GM12878 (cell line): ENCODE measurements at regions not wholly inside any gene's neighbourhood (a gene's known extent, or its start where the extent isn't known, plus 50 kb on each side); places are given as distances from the start of the nearest gene placed in this dataset.

Experiments
- ATAC-seq: fragments of 200-7000 bp; cut with Tn5 transposase; 3 replicates; pipeline ENCODE4 v1.9.1; 2020; ENCODE audit warnings: mild to moderate bottlenecking, moderate library complexity
- BruUV-seq: library from RNA; stranded (reverse); fragments of 400-500 nt; replicated peaks from 2 replicates; lab custom pipeline; 2021; lab: Mats Ljungman, UMichigan
- CTCF ChIA-PET: fragments of 300-600 bp; sonication (Branson Sonifier 250); formaldehyde crosslinking; extraction: SDS; loops from one replicate; lab custom pipeline; 2021; ENCODE audit warnings: inconsistent platforms; lab: Yijun Ruan, JAX
- POLR2A ChIA-PET: fragments of 350-600 bp; formaldehyde crosslinking; extraction: SDS; loops from one replicate; lab custom pipeline; 2021; ENCODE audit warnings: inconsistent platforms; lab: Charles Lee
- RAD21 ChIA-PET: fragments of 300-600 bp; sonication (Branson Sonifier 250); formaldehyde crosslinking; loops from one replicate; lab custom pipeline; 2023; ENCODE audit warnings: antibody characterized with exemption; ENCODE audit not compliant: unreplicated experiment; lab: Charles Lee
- SMC1A ChIA-PET: fragments of 300-600 bp; sonication (Branson Sonifier 250); formaldehyde crosslinking; loops from one replicate; lab custom pipeline; 2023; ENCODE audit not compliant: unreplicated experiment, uncharacterized antibody; lab: Charles Lee
- DNase-seq: peaks from one replicate; pipeline ENCODE4 v3.0.0-alpha.2; 2011; ENCODE audit warnings: low read depth, low spot score
- FAIRE-seq: peaks from 3 replicates; lab custom pipeline; 2011; peaks lifted over from hg19 to GRCh38; lab: Jason Lieb, UNC
- H2AFZ ChIP-seq: 2 replicates; pipeline ENCODE4 v1.6.0; 2011; ENCODE audit warnings: low read depth, low read length, control low read depth; ENCODE audit not compliant: control insufficient read depth
- H3K27ac ChIP-seq: 2 replicates; pipeline ENCODE4 v1.5.1; 2011; ENCODE audit warnings: control low read depth; ENCODE audit not compliant: control insufficient read depth, insufficient read depth
- H3K27me3 ChIP-seq, 2 experiments: replicated peaks in 1 of 2; 2 replicates each; pipeline versions ENCODE4 v1.6.0 to v1.6.1; 2011; ENCODE audit warnings: low read length in 1 of 2; ENCODE audit not compliant: control insufficient read depth in 2 of 2, insufficient read depth in 2 of 2
- H3K36me3 ChIP-seq, 2 experiments: 2 replicates each; pipeline ENCODE4 v1.5.1; 2011; ENCODE audit warnings: low read length in 1 of 2; ENCODE audit not compliant: control insufficient read depth in 2 of 2, insufficient read depth in 2 of 2
- H3K4me1 ChIP-seq: 2 replicates; pipeline ENCODE4 v1.6.1; 2011; ENCODE audit warnings: mild to moderate bottlenecking, low read length, moderate library complexity, mixed read lengths; ENCODE audit not compliant: control insufficient read depth, insufficient read depth
- H3K4me2 ChIP-seq: 2 replicates; pipeline ENCODE4 v1.6.0; 2011; ENCODE audit warnings: control low read depth; ENCODE audit not compliant: control insufficient read depth, insufficient read depth
- H3K4me3 ChIP-seq: fragments of 200-600 bp; sonication (generic); 2 replicates; pipeline ENCODE4 v1.5.1; 2016
- H3K79me2 ChIP-seq: 2 replicates; pipeline ENCODE4 v1.6.0; 2011; ENCODE audit warnings: low read length; ENCODE audit not compliant: control insufficient read depth, insufficient read depth
- H3K9ac ChIP-seq: 2 replicates; pipeline ENCODE4 v1.8.0; 2011; ENCODE audit warnings: low read length, control low read depth, mixed read lengths; ENCODE audit not compliant: control insufficient read depth, insufficient read depth
- H3K9me3 ChIP-seq: replicated peaks from 3 replicates; pipeline ENCODE4 v1.5.1; 2011; ENCODE audit warnings: mild to moderate bottlenecking, low read length; ENCODE audit not compliant: control insufficient read depth, insufficient read depth
- H4K20me1 ChIP-seq: 2 replicates; pipeline ENCODE4 v1.6.0; 2011; ENCODE audit not compliant: control insufficient read depth, insufficient read depth
- ATF7 ChIP-seq: fragments of 450-650 bp; IDR thresholded peaks from 2 replicates; pipeline ENCODE4 v1.6.1; 2016; ENCODE audit warnings: low read depth, mild to moderate bottlenecking
- CEBPZ ChIP-seq: fragments of 150-350 bp; IDR thresholded peaks from 2 replicates; pipeline ENCODE4 v1.6.1; 2016; ENCODE audit warnings: low read depth, low read length
- E2F4 ChIP-seq: IDR thresholded peaks from 2 replicates; pipeline ENCODE4 v1.6.1; 2012; ENCODE audit warnings: low read depth, low read length, improper control_type of control experiment
- HDGF ChIP-seq: fragments of 450-650 bp; IDR thresholded peaks from 2 replicates; pipeline ENCODE4 v1.6.1; 2016; ENCODE audit warnings: antibody characterized with exemption
- KLF5 ChIP-seq: fragments of 450-650 bp; IDR thresholded peaks from 2 replicates; pipeline ENCODE4 v1.6.1; 2014; ENCODE audit warnings: mild to moderate bottlenecking; ENCODE audit not compliant: partially characterized antibody
- NR2C2 ChIP-seq: IDR thresholded peaks from 2 replicates; pipeline ENCODE4 v1.6.1; 2011; ENCODE audit warnings: borderline replicate concordance, low read depth; ENCODE audit not compliant: control insufficient read depth, insufficient read length
- POLR2AphosphoS5 ChIP-seq: IDR thresholded peaks from 2 replicates; pipeline ENCODE4 v1.6.1; 2011; ENCODE audit warnings: mild to moderate bottlenecking, low read length, inconsistent platforms
- RAD21 ChIP-seq: IDR thresholded peaks from 2 replicates; pipeline ENCODE4 v1.6.1; 2011; ENCODE audit warnings: mild to moderate bottlenecking, low read depth, low read length, moderate library complexity; ENCODE audit not compliant: insufficient read depth
- REST ChIP-seq: IDR thresholded peaks from 2 replicates; pipeline ENCODE4 v1.6.1; 2012; ENCODE audit warnings: mild to moderate bottlenecking, low read depth, low read length
- RFX5 ChIP-seq: IDR thresholded peaks from 2 replicates; pipeline ENCODE4 v1.6.1; 2011; ENCODE audit warnings: low read depth, low read length, improper control_type of control experiment
- SRF ChIP-seq, 2 experiments: IDR thresholded peaks; 2 replicates each; pipeline ENCODE4 v1.6.1; 2011; ENCODE audit warnings: low read depth in 2 of 2, low read length in 2 of 2, mild to moderate bottlenecking in 1 of 2, moderate library complexity in 1 of 2
- TARDBP ChIP-seq: IDR thresholded peaks from 2 replicates; pipeline ENCODE4 v1.6.1; 2016; ENCODE audit warnings: borderline replicate concordance
- WRNIP1 ChIP-seq: IDR thresholded peaks from 2 replicates; pipeline ENCODE4 v1.6.1; 2011; ENCODE audit warnings: low read depth, low read length, improper control_type of control experiment, borderline replicate concordance
- WGBS: methylation state at CpG from one replicate; pipeline ENCODE4 v1.1.6; 2016; ENCODE audit warnings: low lambda C conversion rate; ENCODE audit not compliant: insufficient replicate concordance, insufficient coverage; ENCODE audit errors: missing lambda C conversion rate; 5-methylcytosine and 5-hydroxymethylcytosine counted together
- in situ Hi-C: fragments of 300-500 bp; cut with MboI; formaldehyde crosslinking; loops from 9 replicates; pipeline ENCODE4 v1.14.3; 2018; ENCODE audit warnings: mixed read lengths
- intact Hi-C: fragments of 100-400 bp; cut with micrococcal nuclease; formaldehyde crosslinking; loops from one replicate; pipeline ENCODE4 v1.14.2; 2022; ENCODE audit not compliant: unreplicated experiment

- ChIA-PET RAD21 (no interaction called here), SMC1A (no interaction called here), CTCF (interaction anchor here (1.0 kb wide), 1 partner anchor 96 kb away, joined by 4 read pairs; no protein-coding TSS in a partner anchor), POLR2A (no interaction called here)
- Histone ChIP-seq H2AFZ (no peak overlapping the region), H3K36me3 (no peaks in the 10 kb centered on the region), H3K4me1 (no peaks in the 10 kb centered on the region), H3K27me3 (no peaks in the 10 kb centered on the region), H3K27ac (no peak overlapping the region), H3K4me3 (no peak overlapping the region), H3K4me2 (no peak overlapping the region), H3K9me3 (no peaks in the 10 kb centered on the region), H4K20me1 (no peaks in the 10 kb centered on the region), H3K9ac (no peak overlapping the region), H3K79me2 (no peaks in the 10 kb centered on the region)
- BruUV-seq: no TSS peak
- DNase-seq: no peak
- intact Hi-C loops: no loop called here
- WGBS: 83% methylated on average over 15 of the region's 15 CpGs
- in situ Hi-C loops: no loop called here
- no peak for TF ChIP-seq KLF5
- no peak for TF ChIP-seq WRNIP1
- no peak for TF ChIP-seq ATF7
- TF ChIP-seq SRF (IDR thresholded peaks at IDR 0.05; ENCODE audit: low read depth in 2 of 2, low read length in 2 of 2): no peak
- TF ChIP-seq TARDBP: no peak
- TF ChIP-seq CEBPZ: no peak
- TF ChIP-seq RAD21: no peak
- no peak for TF ChIP-seq POLR2AphosphoS5
- no peak for TF ChIP-seq E2F4
- no peak for TF ChIP-seq NR2C2
- TF ChIP-seq RFX5: no peak
- no peak for TF ChIP-seq REST
- no peak for TF ChIP-seq HDGF
- ATAC-seq: no peak
- FAIRE-seq: no peak
Observed at GRCh38 chr1:60271041-60271440, 197.5 kb upstream of the C1orf87 start.
